SU-DHL-6 (cell line): ENCODE measurements at regions not wholly inside any gene's neighbourhood (a gene's known extent, or its start where the extent isn't known, plus 50 kb on each side); places are given as distances from the start of the nearest gene placed in this dataset.

Source experiments
- H2AFZ ChIP-seq: fragments of 200-600 bp; sonication (generic); 2 replicates; pipeline ENCODE4 v1.6.1; 2014; ENCODE audit warnings: low read depth, mild to moderate bottlenecking, moderate library complexity, mixed read lengths, antibody characterized with exemption, low read length; ENCODE audit not compliant: severe bottlenecking
- H3F3A ChIP-seq: fragments of 200-600 bp; shearing (Covaris generic); 2 replicates; pipeline ENCODE4 v1.6.0; 2016; ENCODE audit warnings: antibody characterized with exemption, mild to moderate bottlenecking; ENCODE audit not compliant: insufficient read depth
- H3K27ac ChIP-seq: fragments of 200-600 bp; sonication (generic); 2 replicates; pipeline ENCODE4 v1.5.1; 2016; ENCODE audit warnings: low read depth, mild to moderate bottlenecking, low read length, moderate library complexity, mixed read lengths
- H3K27me3 ChIP-seq: fragments of 200-600 bp; sonication (generic), shearing (Covaris generic); 2 replicates; pipeline ENCODE4 v1.6.0; 2014; ENCODE audit warnings: mild to moderate bottlenecking, low read length
- H3K36me3 ChIP-seq: fragments of 200-600 bp; sonication (generic); 2 replicates; pipeline ENCODE4 v1.6.1; 2014; ENCODE audit warnings: mild to moderate bottlenecking, low read length, mixed read lengths
- H3K4me2 ChIP-seq: fragments of 300-600, 200-600 bp; shearing (Covaris generic), sonication (generic); 2 replicates; pipeline ENCODE4 v1.6.0; 2014; ENCODE audit warnings: low read length, low read depth, mild to moderate bottlenecking; ENCODE audit not compliant: poor library complexity, severe bottlenecking
- H3K4me3 ChIP-seq: fragments of 200-600 bp; sonication (generic); 2 replicates; pipeline ENCODE4 v1.5.1; 2014; ENCODE audit warnings: antibody characterized with exemption, low read length, mild to moderate bottlenecking, mixed read lengths; ENCODE audit not compliant: insufficient read depth, poor library complexity, severe bottlenecking
- H3K79me2 ChIP-seq: fragments of 200-600 bp; sonication (generic); 2 replicates; pipeline ENCODE4 v1.6.1; 2014; ENCODE audit warnings: mild to moderate bottlenecking, low read length, moderate library complexity; ENCODE audit not compliant: insufficient read depth
- H3K9ac ChIP-seq: fragments of 200-600 bp; sonication (generic); 2 replicates; pipeline ENCODE4 v1.7.0; 2014; ENCODE audit warnings: mild to moderate bottlenecking, low read length
- H3K9me2 ChIP-seq: fragments of 200-600 bp; sonication (generic); replicated peaks from 2 replicates; pipeline ENCODE4 v1.6.1; 2014; ENCODE audit warnings: low read length; ENCODE audit not compliant: insufficient read depth
- H3K9me3 ChIP-seq: fragments of 200-600 bp; sonication (generic); 2 replicates; pipeline ENCODE4 v1.6.1; 2014; ENCODE audit warnings: low read length, mixed read lengths; ENCODE audit not compliant: insufficient read depth
- H4K20me1 ChIP-seq: fragments of 200-600 bp; sonication (generic); 2 replicates; pipeline ENCODE4 v1.6.1; 2014; ENCODE audit warnings: low read depth, mild to moderate bottlenecking, antibody characterized with exemption, low read length, moderate library complexity, mixed read lengths
- CTCF ChIP-seq: fragments of 200-600 bp; sonication (generic); IDR thresholded peaks from one replicate; pipeline ENCODE4 v1.5.1; 2017; ENCODE audit warnings: antibody characterized with exemption, mild to moderate bottlenecking, low read length, moderate library complexity; ENCODE audit not compliant: insufficient read depth, poor library complexity, severe bottlenecking
- EZH2phosphoT487 ChIP-seq: fragments of 200-600 bp; sonication (generic), shearing (Covaris generic); conservative IDR thresholded peaks from 2 replicates; pipeline ENCODE4 v1.6.1; 2018; ENCODE audit warnings: mild to moderate bottlenecking, antibody characterized with exemption, low read length, moderate library complexity, mixed read lengths

DNA sequence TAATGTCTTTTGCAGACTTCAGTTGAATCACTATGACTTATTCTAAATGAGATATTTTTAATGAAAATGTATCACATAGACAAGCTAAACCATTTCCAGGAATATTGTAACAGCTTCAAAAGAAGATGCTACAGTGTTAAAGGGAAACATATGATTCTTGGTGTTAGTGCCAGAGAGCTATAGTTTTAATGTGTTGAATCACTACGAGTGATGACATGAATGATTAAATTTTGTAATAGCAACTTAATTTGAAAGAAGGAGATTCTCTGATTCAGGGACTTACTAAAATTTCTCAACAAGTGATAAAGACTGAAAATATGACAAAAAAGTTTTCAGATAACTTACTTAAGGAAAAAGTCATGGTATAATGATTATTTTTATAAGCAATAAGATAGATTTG lies 267.3 kb upstream of the SLITRK3 start:
- Histone ChIP-seq H2AFZ (peak overlapping the region; percentile 29), H3K4me2 (no peak overlapping the region), H3K27me3 (no peaks in the 10 kb centered on the region), H3K79me2 (no peaks in the 10 kb centered on the region), H3K27ac (no peak overlapping the region), H3K4me3 (no peak overlapping the region), H3K9me2 (no peaks in the 10 kb centered on the region), H3K36me3 (no peaks in the 10 kb centered on the region), H4K20me1 (no peaks in the 10 kb centered on the region), H3K9ac (no peak overlapping the region), H3F3A (no peaks in the 10 kb centered on the region), H3K9me3 (no peaks in the 10 kb centered on the region)
- TF ChIP-seq EZH2phosphoT487 (no peak), CTCF (no peak)

DNA sequence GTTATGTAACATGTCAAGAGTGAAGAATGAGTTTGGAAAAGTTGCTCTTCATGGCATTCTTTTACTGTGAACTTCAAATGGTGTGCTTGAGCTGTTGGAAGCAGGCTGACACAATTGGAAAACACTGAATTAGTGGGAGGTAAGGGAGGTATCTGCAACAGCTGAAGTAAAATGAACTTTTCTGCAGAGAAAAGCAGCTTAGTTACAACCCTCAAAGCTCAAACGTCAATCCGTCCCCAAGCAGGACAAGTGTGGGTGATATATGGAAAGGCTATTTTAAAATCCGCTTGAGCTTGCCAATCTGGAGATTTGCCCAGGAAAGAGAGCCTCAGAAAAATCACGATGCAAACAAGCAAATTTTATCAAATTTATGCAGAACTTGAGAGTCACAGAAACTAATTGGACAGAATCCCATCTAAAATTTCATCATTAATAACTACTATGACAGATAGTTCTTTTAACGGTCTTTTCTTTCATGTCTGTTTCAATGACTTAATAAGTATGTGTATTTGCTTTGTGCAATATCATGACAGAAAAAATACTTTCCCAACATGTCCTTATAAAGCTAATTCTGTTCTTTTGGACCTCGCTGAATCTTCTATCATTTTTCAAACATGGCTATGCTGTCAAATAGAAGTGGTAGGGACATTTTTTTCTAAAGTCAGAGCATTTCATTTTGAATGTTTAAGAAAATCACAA lies 266.6 kb upstream of the SLITRK3 start:
- no peak overlapping the region for H3K9ac ChIP-seq
- H2AFZ ChIP-seq, result no peak overlapping the region
- H3K9me2 ChIP-seq, result no peaks in the 10 kb centered on the region
- H3K79me2 ChIP-seq, result no peaks in the 10 kb centered on the region
- no peak for TF ChIP-seq EZH2phosphoT487
- no peaks in the 10 kb centered on the region for H3K27me3 ChIP-seq
- H3K27ac ChIP-seq, result no peak overlapping the region
- no peaks in the 10 kb centered on the region for H3F3A ChIP-seq
- H4K20me1 ChIP-seq, result no peaks in the 10 kb centered on the region
- H3K4me3 ChIP-seq, result no peak overlapping the region
- H3K36me3 ChIP-seq, result no peaks in the 10 kb centered on the region
- H3K9me3 ChIP-seq, result no peaks in the 10 kb centered on the region
- no peak overlapping the region for H3K4me2 ChIP-seq

GRCh38 chr3:165459924-165460835 lies 264.0 kb upstream of the SLITRK3 start:
- TF ChIP-seq EZH2phosphoT487 (no peak), CTCF (no peak)
- Histone ChIP-seq H3K9me3 (no peaks in the 10 kb centered on the region), H4K20me1 (no peaks in the 10 kb centered on the region), H3K9ac (no peak overlapping the region), H3K79me2 (no peaks in the 10 kb centered on the region), H3K36me3 (no peaks in the 10 kb centered on the region), H3K27ac (no peak overlapping the region), H3K4me2 (no peak overlapping the region), H2AFZ (peak overlapping the region; percentile 7), H3F3A (no peaks in the 10 kb centered on the region), H3K9me2 (no peaks in the 10 kb centered on the region), H3K27me3 (no peaks in the 10 kb centered on the region), H3K4me3 (no peak overlapping the region)

DNA sequence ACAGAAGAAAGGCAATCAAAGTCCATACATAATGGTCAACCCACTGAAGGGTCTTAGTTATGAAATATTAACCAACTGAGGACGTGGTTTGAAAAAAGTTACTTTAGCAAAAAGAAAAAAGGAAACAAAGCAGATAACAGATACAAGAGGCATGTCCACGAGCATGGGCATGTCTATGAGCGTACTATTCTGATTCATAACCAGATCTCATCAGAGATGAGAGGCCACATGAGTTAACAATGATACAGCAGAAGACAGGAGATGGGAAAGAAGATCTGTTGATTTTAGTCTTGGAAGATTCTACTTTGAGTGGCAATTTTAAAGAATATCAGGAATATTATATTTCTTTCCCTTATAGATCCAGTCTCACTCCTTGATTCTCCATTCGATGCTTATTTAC lies 262.9 kb upstream of the SLITRK3 start:
- TF ChIP-seq CTCF, result no peak
- no peaks in the 10 kb centered on the region for H3K27me3 ChIP-seq
- H3K9ac ChIP-seq, result no peak overlapping the region
- H3K27ac ChIP-seq, result no peak overlapping the region
- H3K79me2 ChIP-seq, result no peaks in the 10 kb centered on the region
- no peaks in the 10 kb centered on the region for H3F3A ChIP-seq
- no peak overlapping the region for H3K4me3 ChIP-seq
- H4K20me1 ChIP-seq, result no peaks in the 10 kb centered on the region
- H3K4me2 ChIP-seq, result no peak overlapping the region
- H3K9me2 ChIP-seq, result no peaks in the 10 kb centered on the region
- no peaks in the 10 kb centered on the region for H3K36me3 ChIP-seq
- no peaks in the 10 kb centered on the region for H3K9me3 ChIP-seq
- H2AFZ ChIP-seq, result no peak overlapping the region
